IPS DF 19.7 (cell line): ENCODE measurements at regions not wholly inside any gene's neighbourhood (a gene's known extent, or its start where the extent isn't known, plus 50 kb on each side); places are given as distances from the start of the nearest gene placed in this dataset.
"Not testable (repeated sequence)": the region's sequence is repeated elsewhere in the genome, so short reads cannot be mapped to it uniquely, and the experiment has no call there.

Experiments used
- DNase-seq: peaks from one replicate; pipeline ENCODE4 v3.0.0-alpha.2; 2013; ENCODE audit warnings: low read depth, low spot score

- no peak for DNase-seq
Observed at GRCh38 chr5:102664616-102665335, 90.3 kb upstream of the PAM start.

- no peak for DNase-seq
Observed at GRCh38 chr5:102666164-102666946, 88.8 kb upstream of the PAM start.

- DNase-seq = no peak
Observed at GRCh38 chr5:102668220-102668932, 86.7 kb upstream of the PAM start.

GRCh38 chr5:102670224-102670836 lies 84.8 kb upstream of the PAM start:
- DNase-seq = no peak

GRCh38 chr5:102671033-102671734 lies 83.9 kb upstream of the PAM start:
- not testable (repeated sequence) for DNase-seq

- no peak for DNase-seq
Observed at GRCh38 chr5:102678267-102679058, 76.6 kb upstream of the PAM start.

GRCh38 chr5:102681403-102681983 lies 73.6 kb upstream of the PAM start:
- DNase-seq = no peak

GRCh38 chr5:102682101-102682647 lies 72.9 kb upstream of the PAM start:
- no peak for DNase-seq

- not testable (repeated sequence) for DNase-seq
Observed at GRCh38 chr5:102688076-102688475, 67.0 kb upstream of the PAM start.

GRCh38 chr5:102688581-102689342 lies 66.3 kb upstream of the PAM start:
- DNase-seq = not testable (repeated sequence)

- DNase-seq = no peak
Observed at GRCh38 chr5:102690910-102691309, 64.2 kb upstream of the PAM start.

GRCh38 chr5:102691434-102691833 lies 63.7 kb upstream of the PAM start:
- DNase-seq = no peak

- no peak for DNase-seq
Observed at GRCh38 chr5:102700120-102700831, 54.8 kb upstream of the PAM start.

- DNase-seq = no peak
Observed at GRCh38 chr5:102700916-102701315, 54.2 kb upstream of the PAM start.

GRCh38 chr5:102701748-102702147 lies 53.4 kb upstream of the PAM start:
- no peak for DNase-seq
